ENCODE measurements at regions not wholly inside any gene's neighbourhood (a gene's known extent, or its start where the extent isn't known, plus 50 kb on each side); places are given as distances from the start of the nearest gene placed in this dataset.

- ChIA-PET CTCF (interaction anchor here (0.9 kb wide), 1 partner anchor 927 kb away, joined by 4 read pairs; no protein-coding TSS in a partner anchor), POLR2A (no interaction called here)
- H3K36me3 ChIP-seq (ENCODE audit: control insufficient read depth, insufficient read depth, low read length), result no peaks in the 10 kb centered on the region
- no peaks in the 10 kb centered on the region for H3K4me1 ChIP-seq (ENCODE audit: control insufficient read depth, insufficient read depth, low read length)
- DNase-seq (ENCODE audit: low read depth, low spot score) (no peak), ATAC-seq (no peak)
- H3K27me3 ChIP-seq (ENCODE audit: control insufficient read depth, insufficient read depth, low read length), result no peaks in the 10 kb centered on the region
- no peak overlapping the region for H3K27ac ChIP-seq (ENCODE audit: low read length)
- H3K9me3 ChIP-seq (ENCODE audit: control insufficient read depth, insufficient read depth, low read depth, low read length), result no peaks in the 10 kb centered on the region
- BruUV-seq (replicated peaks), result no TSS peak
- intact Hi-C loops (cut with micrococcal nuclease; ENCODE audit: unreplicated experiment), result no loop called here
- H3K4me3 ChIP-seq (ENCODE audit: low read depth in 2 of 2, low read length in 2 of 2), result no peak overlapping the region
- no peak for TF ChIP-seq TCF7L2 (IDR thresholded peaks at IDR 0.05; ENCODE audit: low read depth, low read length)
- in situ Hi-C loops (cut with HindIII; ENCODE audit: low pct_unique_long_range_greater_than_20kb, low sequenced_read_pairs), result no loop called here
These were observed 572.6 kb downstream of the INSC start for GRCh38 chr11:15687342-15687741.

- H3K36me3 ChIP-seq (ENCODE audit: control insufficient read depth, insufficient read depth, low read length), result no peaks in the 10 kb centered on the region
- POLR2A ChIA-PET, result no interaction called here
- H3K27me3 ChIP-seq (ENCODE audit: control insufficient read depth, insufficient read depth, low read length), result no peaks in the 10 kb centered on the region
- no peak overlapping the region for H3K4me3 ChIP-seq (ENCODE audit: low read depth in 2 of 2, low read length in 2 of 2)
- H3K4me1 ChIP-seq (ENCODE audit: control insufficient read depth, insufficient read depth, low read length), result no peaks in the 10 kb centered on the region
- ATAC-seq (no peak), DNase-seq (ENCODE audit: low read depth, low spot score) (no peak)
- H3K27ac ChIP-seq (ENCODE audit: low read length), result no peak overlapping the region
- CTCF ChIA-PET, result interaction anchor here (0.9 kb wide), 1 partner anchor 925 kb away, joined by 4 read pairs; no protein-coding TSS in a partner anchor
- BruUV-seq (replicated peaks), result no TSS peak
- H3K9me3 ChIP-seq (ENCODE audit: control insufficient read depth, insufficient read depth, low read depth, low read length), result no peaks in the 10 kb centered on the region
- intact Hi-C loops (cut with micrococcal nuclease; ENCODE audit: unreplicated experiment), result no loop called here
- TF ChIP-seq TCF7L2 (IDR thresholded peaks at IDR 0.05; ENCODE audit: low read depth, low read length) (no peak), REST (IDR thresholded peaks at IDR 0.05; ENCODE audit: insufficient read depth in 1 of 2, low read depth in 2 of 2, low read length in 1 of 2) (no peak), SIN3A (IDR thresholded peaks at IDR 0.05; ENCODE audit: borderline replicate concordance, insufficient read depth, low read depth, low read length) (no peak), CTCF (IDR thresholded peaks at IDR 0.05) (no peak), POLR2AphosphoS5 (IDR thresholded peaks at IDR 0.05; ENCODE audit: low read depth, low read length) (no peak)
- in situ Hi-C loops (cut with HindIII; ENCODE audit: low pct_unique_long_range_greater_than_20kb, low sequenced_read_pairs), result no loop called here
These were observed 573.6 kb downstream of the INSC start for GRCh38 chr11:15688351-15688792.

GRCh38 chr11:15690320-15690719, 575.6 kb downstream of the INSC start:
- no peak for ATAC-seq
- TF ChIP-seq POLR2AphosphoS5 (IDR thresholded peaks at IDR 0.05; ENCODE audit: low read depth, low read length), result no peak
- TF ChIP-seq TCF7L2 (IDR thresholded peaks at IDR 0.05; ENCODE audit: low read depth, low read length), result no peak
- H3K4me3 ChIP-seq (ENCODE audit: low read depth in 2 of 2, low read length in 2 of 2), result no peak overlapping the region
- no TSS peak for BruUV-seq (replicated peaks)
- H3K27me3 ChIP-seq (ENCODE audit: control insufficient read depth, insufficient read depth, low read length), result no peaks in the 10 kb centered on the region
- H3K36me3 ChIP-seq (ENCODE audit: control insufficient read depth, insufficient read depth, low read length), result no peaks in the 10 kb centered on the region
- no peaks in the 10 kb centered on the region for H3K4me1 ChIP-seq (ENCODE audit: control insufficient read depth, insufficient read depth, low read length)
- H3K9me3 ChIP-seq (ENCODE audit: control insufficient read depth, insufficient read depth, low read depth, low read length), result no peaks in the 10 kb centered on the region
- intact Hi-C loops (cut with micrococcal nuclease; ENCODE audit: unreplicated experiment) (no loop called here), in situ Hi-C loops (cut with HindIII; ENCODE audit: low pct_unique_long_range_greater_than_20kb, low sequenced_read_pairs) (no loop called here)
- POLR2A ChIA-PET, result no interaction called here
- H3K27ac ChIP-seq (ENCODE audit: low read length), result no peak overlapping the region
- CTCF ChIA-PET, result no interaction called here
- DNase-seq (ENCODE audit: low read depth, low spot score), result no peak

Data from Panc1 (cell line).